SK-N-SH (cell line): ENCODE measurements at regions not wholly inside any gene's neighbourhood (a gene's known extent, or its start where the extent isn't known, plus 50 kb on each side); places are given as distances from the start of the nearest gene placed in this dataset.

Experiments
- CHD2 ChIP-seq: fragments of 150-350 bp; IDR thresholded peaks from 2 replicates; pipeline ENCODE4 v1.6.1; 2018; ENCODE audit warnings: low read length; ENCODE audit not compliant: partially characterized antibody
- EP300 ChIP-seq, 2 experiments: IDR thresholded peaks; 2 replicates each; pipeline versions ENCODE4 v1.4.0 to v1.6.1; 2012; ENCODE audit warnings: borderline replicate concordance in 1 of 2, low read depth in 1 of 2, low read length in 1 of 2
- EZH2phosphoT487 ChIP-seq: fragments of 200-600 bp; sonication (generic); IDR thresholded peaks from 2 replicates; pipeline ENCODE4 v1.6.1; 2017; ENCODE audit warnings: low read depth, mixed run types, mild to moderate bottlenecking, antibody characterized with exemption, moderate library complexity, borderline replicate concordance
- FOSL2 ChIP-seq: IDR thresholded peaks from 2 replicates; pipeline ENCODE4 v1.4.0; 2012; ENCODE audit warnings: low read depth, mild to moderate bottlenecking, moderate library complexity, borderline replicate concordance
- GATA2 ChIP-seq: sonication (generic); formaldehyde crosslinking; IDR thresholded peaks from 2 replicates; pipeline ENCODE4 v1.5.0; 2020; ENCODE audit warnings: mild to moderate bottlenecking, missing genetic modification reagents
- POLR2AphosphoS5 ChIP-seq: IDR thresholded peaks from 2 replicates; pipeline ENCODE4 v1.6.1; 2012; ENCODE audit warnings: low read depth, low read length
- RAD21 ChIP-seq: IDR thresholded peaks from 2 replicates; pipeline ENCODE4 v1.6.1; 2012; ENCODE audit warnings: mild to moderate bottlenecking, low read length
- RCOR1 ChIP-seq: fragments of 150-350 bp; IDR thresholded peaks from 2 replicates; pipeline ENCODE4 v1.6.1; 2017; ENCODE audit warnings: antibody characterized with exemption, low read length
- RXRA ChIP-seq: IDR thresholded peaks from 2 replicates; pipeline ENCODE4 v1.4.0; 2012; ENCODE audit warnings: low read depth, mild to moderate bottlenecking, borderline replicate concordance
- SIN3A ChIP-seq: IDR thresholded peaks from 2 replicates; pipeline ENCODE4 v1.6.1; 2012; ENCODE audit warnings: low read depth, mild to moderate bottlenecking, low read length, moderate library complexity, borderline replicate concordance
- SMC3 ChIP-seq: IDR thresholded peaks from 2 replicates; pipeline ENCODE4 v1.6.1; 2012; ENCODE audit warnings: low read depth, low read length, improper control_type of control experiment
- TAF1 ChIP-seq: IDR thresholded peaks from 2 replicates; pipeline ENCODE4 v1.6.1; 2012; ENCODE audit warnings: low read depth, mild to moderate bottlenecking, low read length, moderate library complexity, borderline replicate concordance
- TF ChIP-seq, protein P1 (sequence below): fragments of 200-600 bp; sonication (generic); IDR thresholded peaks from 2 replicates; pipeline ENCODE4 v1.6.1; 2017; ENCODE audit warnings: antibody characterized with exemption, mild to moderate bottlenecking, moderate library complexity
- TF ChIP-seq, protein P2 (sequence below): IDR thresholded peaks from 2 replicates; pipeline ENCODE4 v1.6.1; 2012; ENCODE audit warnings: mild to moderate bottlenecking, low read depth, low read length, moderate library complexity

DNA sequence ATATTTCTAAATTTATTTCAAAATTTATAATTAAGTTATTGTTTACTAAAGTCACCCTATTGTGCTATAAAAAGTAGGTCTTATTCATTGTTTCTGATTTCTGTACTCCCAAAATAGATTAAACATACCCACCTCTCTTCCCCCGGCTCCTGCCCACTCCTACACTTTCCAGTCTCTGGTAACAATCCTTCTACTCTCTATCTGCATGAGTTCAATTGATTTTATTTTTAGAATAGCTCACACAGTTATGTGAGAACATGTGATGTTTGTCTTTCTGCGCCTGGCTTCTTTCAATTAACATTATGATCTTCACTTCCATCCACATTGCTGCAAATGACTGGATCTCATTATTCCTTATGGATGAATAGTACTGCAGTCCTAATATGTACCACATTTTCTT lies 269.3 kb downstream of the ACTRT1 start:
- TF ChIP-seq, protein P1, sequence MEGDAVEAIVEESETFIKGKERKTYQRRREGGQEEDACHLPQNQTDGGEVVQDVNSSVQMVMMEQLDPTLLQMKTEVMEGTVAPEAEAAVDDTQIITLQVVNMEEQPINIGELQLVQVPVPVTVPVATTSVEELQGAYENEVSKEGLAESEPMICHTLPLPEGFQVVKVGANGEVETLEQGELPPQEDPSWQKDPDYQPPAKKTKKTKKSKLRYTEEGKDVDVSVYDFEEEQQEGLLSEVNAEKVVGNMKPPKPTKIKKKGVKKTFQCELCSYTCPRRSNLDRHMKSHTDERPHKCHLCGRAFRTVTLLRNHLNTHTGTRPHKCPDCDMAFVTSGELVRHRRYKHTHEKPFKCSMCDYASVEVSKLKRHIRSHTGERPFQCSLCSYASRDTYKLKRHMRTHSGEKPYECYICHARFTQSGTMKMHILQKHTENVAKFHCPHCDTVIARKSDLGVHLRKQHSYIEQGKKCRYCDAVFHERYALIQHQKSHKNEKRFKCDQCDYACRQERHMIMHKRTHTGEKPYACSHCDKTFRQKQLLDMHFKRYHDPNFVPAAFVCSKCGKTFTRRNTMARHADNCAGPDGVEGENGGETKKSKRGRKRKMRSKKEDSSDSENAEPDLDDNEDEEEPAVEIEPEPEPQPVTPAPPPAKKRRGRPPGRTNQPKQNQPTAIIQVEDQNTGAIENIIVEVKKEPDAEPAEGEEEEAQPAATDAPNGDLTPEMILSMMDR, result no peak
- no peak for TF ChIP-seq RXRA
- TF ChIP-seq SIN3A, result no peak
- no peak for TF ChIP-seq CHD2
- TF ChIP-seq POLR2AphosphoS5, result no peak
- TF ChIP-seq RAD21, result no peak
- TF ChIP-seq EZH2phosphoT487, result no peak
- TF ChIP-seq GATA2, result no peak
- TF ChIP-seq SMC3, result no peak
- TF ChIP-seq FOSL2, result no peak
- TF ChIP-seq, protein P2, sequence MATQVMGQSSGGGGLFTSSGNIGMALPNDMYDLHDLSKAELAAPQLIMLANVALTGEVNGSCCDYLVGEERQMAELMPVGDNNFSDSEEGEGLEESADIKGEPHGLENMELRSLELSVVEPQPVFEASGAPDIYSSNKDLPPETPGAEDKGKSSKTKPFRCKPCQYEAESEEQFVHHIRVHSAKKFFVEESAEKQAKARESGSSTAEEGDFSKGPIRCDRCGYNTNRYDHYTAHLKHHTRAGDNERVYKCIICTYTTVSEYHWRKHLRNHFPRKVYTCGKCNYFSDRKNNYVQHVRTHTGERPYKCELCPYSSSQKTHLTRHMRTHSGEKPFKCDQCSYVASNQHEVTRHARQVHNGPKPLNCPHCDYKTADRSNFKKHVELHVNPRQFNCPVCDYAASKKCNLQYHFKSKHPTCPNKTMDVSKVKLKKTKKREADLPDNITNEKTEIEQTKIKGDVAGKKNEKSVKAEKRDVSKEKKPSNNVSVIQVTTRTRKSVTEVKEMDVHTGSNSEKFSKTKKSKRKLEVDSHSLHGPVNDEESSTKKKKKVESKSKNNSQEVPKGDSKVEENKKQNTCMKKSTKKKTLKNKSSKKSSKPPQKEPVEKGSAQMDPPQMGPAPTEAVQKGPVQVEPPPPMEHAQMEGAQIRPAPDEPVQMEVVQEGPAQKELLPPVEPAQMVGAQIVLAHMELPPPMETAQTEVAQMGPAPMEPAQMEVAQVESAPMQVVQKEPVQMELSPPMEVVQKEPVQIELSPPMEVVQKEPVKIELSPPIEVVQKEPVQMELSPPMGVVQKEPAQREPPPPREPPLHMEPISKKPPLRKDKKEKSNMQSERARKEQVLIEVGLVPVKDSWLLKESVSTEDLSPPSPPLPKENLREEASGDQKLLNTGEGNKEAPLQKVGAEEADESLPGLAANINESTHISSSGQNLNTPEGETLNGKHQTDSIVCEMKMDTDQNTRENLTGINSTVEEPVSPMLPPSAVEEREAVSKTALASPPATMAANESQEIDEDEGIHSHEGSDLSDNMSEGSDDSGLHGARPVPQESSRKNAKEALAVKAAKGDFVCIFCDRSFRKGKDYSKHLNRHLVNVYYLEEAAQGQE, result no peak
- no peak for TF ChIP-seq EP300 (IDR thresholded peaks at IDR 0.05; ENCODE audit: borderline replicate concordance in 1 of 2, low read depth in 1 of 2, low read length in 1 of 2)
- no peak for TF ChIP-seq RCOR1
- no peak for TF ChIP-seq TAF1
